Body of pancreas (tissue), 4 donors: ENCODE measurements at regions not wholly inside any gene's neighbourhood (a gene's known extent, or its start where the extent isn't known, plus 50 kb on each side); places are given as distances from the start of the nearest gene placed in this dataset.

Experiments
- ATAC-seq: fragments of 150-250 bp; one replicate; pipeline ENCODE4 v1.9.1; 2016
- DNase-seq, 4 donors: peaks; one replicate each; pipeline ENCODE4 v3.0.0-alpha.2; 2019
- H3K27ac ChIP-seq, 4 donors: fragments of 200-600 bp; sonication (generic); 1 replicate in 3 of 4; 2 replicates in 1 of 4; pipeline versions ENCODE4 v1.5.1 to v1.6.1; 2016 to 2019; ENCODE audit warnings: mild to moderate bottlenecking in 1 of 4, mixed read lengths in 1 of 4, moderate library complexity in 1 of 4
- H3K27me3 ChIP-seq, 2 donors: fragments of 200-600 bp; sonication (generic); one replicate each; pipeline ENCODE4 v1.6.0; 2016; ENCODE audit warnings: mild to moderate bottlenecking in 1 of 2
- H3K36me3 ChIP-seq, 2 donors: fragments of 200-600 bp; sonication (generic); replicated peaks in 1 of 2; 2 replicates each; pipeline ENCODE4 v1.5.1; 2016; ENCODE audit warnings: low read depth in 2 of 2; ENCODE audit not compliant: insufficient read depth in 1 of 2
- H3K4me1 ChIP-seq: fragments of 200-600 bp; sonication (generic); one replicate; pipeline ENCODE4 v1.6.0; 2016
- H3K4me3 ChIP-seq, 2 donors: fragments of 200-600 bp; sonication (generic); 1 replicate in 1 of 2; 2 replicates in 1 of 2; pipeline ENCODE4 v1.5.1; 2016 to 2019
- H3K9me3 ChIP-seq, 3 donors: fragments of 200-600 bp; sonication (generic); 1 replicate in 2 of 3; 2 replicates in 1 of 3; pipeline ENCODE4 v1.5.1; 2016
- POLR2A ChIP-seq, 3 donors: fragments of 450-650 bp; IDR thresholded peaks; one replicate each; pipeline ENCODE4 v1.6.1; 2016; ENCODE audit warnings: antibody characterized with exemption in 3 of 3, mild to moderate bottlenecking in 2 of 3
- WGBS, 2 donors: methylation state at CpG; one replicate each; pipeline ENCODE4 v1.1.5; 2017; 5-methylcytosine and 5-hydroxymethylcytosine counted together
- intact Hi-C: fragments of 100-400 bp; cut with DNase I; formaldehyde crosslinking; loops from one replicate; pipeline ENCODE4 v1.15.1; 2023
- TF ChIP-seq, protein P1 (sequence below), 7 experiments: fragments of 450-650 bp in 4 of 7; fragments of 200-600 bp in 3 of 7; sonication (generic) in 3 of 7; IDR thresholded peaks; one replicate each; pipeline ENCODE4 v1.5.1; 2016 to 2019; ENCODE audit warnings: antibody characterized with exemption in 7 of 7

- TF ChIP-seq, protein P1, sequence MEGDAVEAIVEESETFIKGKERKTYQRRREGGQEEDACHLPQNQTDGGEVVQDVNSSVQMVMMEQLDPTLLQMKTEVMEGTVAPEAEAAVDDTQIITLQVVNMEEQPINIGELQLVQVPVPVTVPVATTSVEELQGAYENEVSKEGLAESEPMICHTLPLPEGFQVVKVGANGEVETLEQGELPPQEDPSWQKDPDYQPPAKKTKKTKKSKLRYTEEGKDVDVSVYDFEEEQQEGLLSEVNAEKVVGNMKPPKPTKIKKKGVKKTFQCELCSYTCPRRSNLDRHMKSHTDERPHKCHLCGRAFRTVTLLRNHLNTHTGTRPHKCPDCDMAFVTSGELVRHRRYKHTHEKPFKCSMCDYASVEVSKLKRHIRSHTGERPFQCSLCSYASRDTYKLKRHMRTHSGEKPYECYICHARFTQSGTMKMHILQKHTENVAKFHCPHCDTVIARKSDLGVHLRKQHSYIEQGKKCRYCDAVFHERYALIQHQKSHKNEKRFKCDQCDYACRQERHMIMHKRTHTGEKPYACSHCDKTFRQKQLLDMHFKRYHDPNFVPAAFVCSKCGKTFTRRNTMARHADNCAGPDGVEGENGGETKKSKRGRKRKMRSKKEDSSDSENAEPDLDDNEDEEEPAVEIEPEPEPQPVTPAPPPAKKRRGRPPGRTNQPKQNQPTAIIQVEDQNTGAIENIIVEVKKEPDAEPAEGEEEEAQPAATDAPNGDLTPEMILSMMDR (IDR thresholded peaks at IDR 0.05), result no peak
- no peaks in the 10 kb centered on the region for H3K4me1 ChIP-seq
- no peaks in the 10 kb centered on the region for H3K27me3 ChIP-seq
- intact Hi-C loops, result no loop called here
- WGBS, 2 donors, result 7 to 17% methylated on average over 1 of the region's 1 CpG
- no peaks in the 10 kb centered on the region for H3K36me3 ChIP-seq
- no peak overlapping the region for H3K4me3 ChIP-seq
- DNase-seq, result no peak
- no peak for ATAC-seq
- H3K9me3 ChIP-seq, result no peaks in the 10 kb centered on the region
- no peak overlapping the region for H3K27ac ChIP-seq
Observed at GRCh38 chr7:41822259-41822817, 119.4 kb upstream of the INHBA start.

- intact Hi-C loops, result no loop called here
- Histone ChIP-seq H3K4me1 (no peaks in the 10 kb centered on the region), H3K36me3 (no peaks in the 10 kb centered on the region), H3K4me3 (no peak overlapping the region), H3K27ac (no peak overlapping the region), H3K9me3 (no peaks in the 10 kb centered on the region), H3K27me3 (no peaks in the 10 kb centered on the region)
- no peak for ATAC-seq
- TF ChIP-seq POLR2A (IDR thresholded peaks at IDR 0.05), result no peak
- TF ChIP-seq, protein P1 (IDR thresholded peaks at IDR 0.05), result no peak
- 22 to 29% methylated on average over 3 of the region's 3 CpGs for WGBS, 2 donors
- DNase-seq, result no peak
Observed at GRCh38 chr7:41821521-41822213, 118.8 kb upstream of the INHBA start.

- no peak overlapping the region for H3K4me3 ChIP-seq
- DNase-seq (no peak), ATAC-seq (no peak)
- intact Hi-C loops, result no loop called here
- no peak overlapping the region for H3K27ac ChIP-seq
- TF ChIP-seq POLR2A (IDR thresholded peaks at IDR 0.05), result no peak
- TF ChIP-seq, protein P1 (IDR thresholded peaks at IDR 0.05), result no peak
- H3K36me3 ChIP-seq, result no peaks in the 10 kb centered on the region
- H3K9me3 ChIP-seq, result no peaks in the 10 kb centered on the region
- 61 to 63% methylated on average over 2 of the region's 2 CpGs for WGBS, 2 donors
- no peaks in the 10 kb centered on the region for H3K4me1 ChIP-seq
- no peaks in the 10 kb centered on the region for H3K27me3 ChIP-seq
Observed at GRCh38 chr7:41820111-41820671, 117.3 kb upstream of the INHBA start.

- DNase-seq (no peak), ATAC-seq (no peak)
- Histone ChIP-seq H3K9me3 (no peaks in the 10 kb centered on the region), H3K27me3 (no peaks in the 10 kb centered on the region), H3K36me3 (no peaks in the 10 kb centered on the region), H3K4me1 (no peaks in the 10 kb centered on the region), H3K4me3 (no peak overlapping the region), H3K27ac (no peak overlapping the region)
- TF ChIP-seq POLR2A (IDR thresholded peaks at IDR 0.05), result no peak
- TF ChIP-seq, protein P1 (IDR thresholded peaks at IDR 0.05), result no peak
- 48 to 53% methylated on average over 1 of the region's 1 CpG for WGBS, 2 donors
- intact Hi-C loops, result no loop called here
Observed at GRCh38 chr7:41819645-41820044, 116.8 kb upstream of the INHBA start.
